Natural killer cell treated with Interleukin-12 subunit alpha and Interleukin-12 subunit beta and Interleukin-15 and Interleukin-18, amount 100 ng/mL, for 72 hours (primary cell): ENCODE measurements at regions not wholly inside any gene's neighbourhood (a gene's known extent, or its start where the extent isn't known, plus 50 kb on each side); places are given as distances from the start of the nearest gene placed in this dataset.
"Not testable (repeated sequence)": the region's sequence is repeated elsewhere in the genome, so short reads cannot be mapped to it uniquely, and the experiment has no call there.

Experiments
- ATAC-seq, 2 donors: fragments of 150-1000 bp; cut with Tn5 transposase in 1 of 2; sonication (Bioruptor Pico), chemical (Tn5 transposase) in 1 of 2; 2 replicates each; pipeline ENCODE4 v1.10.0; 2021
- DNase-seq: peaks from one replicate; pipeline ENCODE4 v3.0.0; 2022; ENCODE audit warnings: low spot score
- H3K27ac Mint-ChIP-seq, 2 donors: 1 replicate in 1 of 2; 2 replicates in 1 of 2; pipeline ENCODE4 v1.8.0; 2022; ENCODE audit warnings: mixed read lengths in 2 of 2, mild to moderate bottlenecking in 1 of 2, moderate library complexity in 1 of 2
- H3K27me3 Mint-ChIP-seq, 2 donors: 1 replicate in 1 of 2; 2 replicates in 1 of 2; pipeline ENCODE4 v1.8.0; 2022; ENCODE audit warnings: mixed read lengths in 2 of 2
- H3K36me3 Mint-ChIP-seq: one replicate; pipeline ENCODE4 v1.8.0; 2022; ENCODE audit warnings: mixed read lengths
- H3K4me1 Mint-ChIP-seq, 2 donors: 1 replicate in 1 of 2; 2 replicates in 1 of 2; pipeline ENCODE4 v1.8.0; 2022; ENCODE audit warnings: low read depth in 2 of 2, mixed read lengths in 2 of 2, mild to moderate bottlenecking in 1 of 2
- H3K4me3 Mint-ChIP-seq: one replicate; pipeline ENCODE4 v1.8.0; 2022; ENCODE audit warnings: mixed read lengths
- H3K9me3 Mint-ChIP-seq: 2 replicates; pipeline ENCODE4 v1.8.0; 2022; ENCODE audit warnings: mixed read lengths

- Mint-ChIP-seq H3K27ac (no peak overlapping the region), H3K4me3 (no peak overlapping the region), H3K4me1 (no peaks in the 10 kb centered on the region), H3K36me3 (no peaks in the 10 kb centered on the region), H3K27me3 (peaks cover 0 to 5% of the 10 kb centered on the region in 2 donors), H3K9me3 (no peaks in the 10 kb centered on the region)
- DNase-seq, result no peak
- ATAC-seq, result no peak
Observed at GRCh38 chrX:55142206-55142918, 53.5 kb downstream of the PAGE2 start.

GRCh38 chrX:55142919-55143310 lies 54.1 kb downstream of the PAGE2 start:
- Mint-ChIP-seq H3K4me3 (no peak overlapping the region), H3K9me3 (no peaks in the 10 kb centered on the region), H3K36me3 (no peaks in the 10 kb centered on the region), H3K27ac (no peak overlapping the region), H3K27me3 (peaks cover 0 to 5% of the 10 kb centered on the region in 2 donors), H3K4me1 (no peaks in the 10 kb centered on the region)
- no peak for ATAC-seq
- DNase-seq, result no peak

- DNase-seq (no peak), ATAC-seq (no peak)
- Mint-ChIP-seq H3K36me3 (no peaks in the 10 kb centered on the region), H3K9me3 (no peaks in the 10 kb centered on the region), H3K27ac (no peak overlapping the region), H3K4me3 (no peak overlapping the region), H3K27me3 (peaks cover 0 to 5% of the 10 kb centered on the region in 2 donors), H3K4me1 (no peaks in the 10 kb centered on the region)
Observed at GRCh38 chrX:55143621-55144020, 54.8 kb downstream of the PAGE2 start.

GRCh38 chrX:55144697-55145096 lies 55.9 kb downstream of the PAGE2 start:
- ATAC-seq (no peak), DNase-seq (no peak)
- no peaks in the 10 kb centered on the region for H3K4me1 Mint-ChIP-seq
- H3K9me3 Mint-ChIP-seq, result no peaks in the 10 kb centered on the region
- peaks cover 0 to 4% of the 10 kb centered on the region in 2 donors for H3K27me3 Mint-ChIP-seq
- no peak overlapping the region for H3K4me3 Mint-ChIP-seq
- no peak overlapping the region for H3K27ac Mint-ChIP-seq
- no peaks in the 10 kb centered on the region for H3K36me3 Mint-ChIP-seq

GRCh38 chrX:55149242-55149641 lies 60.4 kb downstream of the PAGE2 start:
- ATAC-seq, result no peak
- peaks cover 0 to 4% of the 10 kb centered on the region in 2 donors for H3K27me3 Mint-ChIP-seq
- no peak for DNase-seq
- no peaks in the 10 kb centered on the region for H3K36me3 Mint-ChIP-seq
- H3K4me1 Mint-ChIP-seq, result no peaks in the 10 kb centered on the region
- no peak overlapping the region for H3K4me3 Mint-ChIP-seq
- no peak overlapping the region for H3K27ac Mint-ChIP-seq
- H3K9me3 Mint-ChIP-seq, result no peaks in the 10 kb centered on the region

GRCh38 chrX:55151199-55151598 lies 62.4 kb downstream of the PAGE2 start:
- Mint-ChIP-seq H3K9me3 (no peaks in the 10 kb centered on the region), H3K36me3 (peaks cover 10% of the 10 kb centered on the region), H3K27me3 (peaks cover 0 to 2% of the 10 kb centered on the region in 2 donors), H3K4me1 (peaks cover 9 to 14% of the 10 kb centered on the region in 2 donors), H3K4me3 (no peak overlapping the region), H3K27ac (no peak overlapping the region)
- DNase-seq (no peak), ATAC-seq (no peak)

- H3K27me3 Mint-ChIP-seq, result peaks cover 0 to 11% of the 10 kb centered on the region in 2 donors
- H3K4me3 Mint-ChIP-seq, result peak overlapping the region; percentile 65
- H3K27ac Mint-ChIP-seq, result peak overlapping the region; percentile 90 to 94
- H3K36me3 Mint-ChIP-seq, result peaks cover 10% of the 10 kb centered on the region
- DNase-seq (no peak), ATAC-seq (no peak)
- peaks cover 18 to 38% of the 10 kb centered on the region in 2 donors for H3K4me1 Mint-ChIP-seq
- H3K9me3 Mint-ChIP-seq, result no peaks in the 10 kb centered on the region
Observed at GRCh38 chrX:55159551-55159950, 60.6 kb upstream of the PAGE5 start.

- peaks cover 9 to 25% of the 10 kb centered on the region in 2 donors for H3K4me1 Mint-ChIP-seq
- no peaks in the 10 kb centered on the region for H3K36me3 Mint-ChIP-seq
- peak overlapping the region; percentile 90 to 94 for H3K27ac Mint-ChIP-seq
- DNase-seq (peak; percentile 92), ATAC-seq (peak; percentile 97)
- H3K27me3 Mint-ChIP-seq, result peaks cover 0 to 17% of the 10 kb centered on the region in 2 donors
- peak overlapping the region; percentile 97 for H3K4me3 Mint-ChIP-seq
- no peaks in the 10 kb centered on the region for H3K9me3 Mint-ChIP-seq
Observed at GRCh38 chrX:55160685-55161552, 59.2 kb upstream of the PAGE5 start.

- H3K27me3 Mint-ChIP-seq, result peaks cover 0 to 22% of the 10 kb centered on the region in 2 donors
- H3K27ac Mint-ChIP-seq, result peak overlapping the region; percentile 90 to 94
- peaks cover 9 to 21% of the 10 kb centered on the region in 2 donors for H3K4me1 Mint-ChIP-seq
- H3K9me3 Mint-ChIP-seq, result no peaks in the 10 kb centered on the region
- DNase-seq (no peak), ATAC-seq (no peak)
- H3K36me3 Mint-ChIP-seq, result no peaks in the 10 kb centered on the region
- peak overlapping the region; percentile 97 for H3K4me3 Mint-ChIP-seq
Observed at GRCh38 chrX:55161581-55161980, 58.6 kb upstream of the PAGE5 start.

- no peak for ATAC-seq
- Mint-ChIP-seq H3K36me3 (no peaks in the 10 kb centered on the region), H3K27ac (no peak overlapping the region), H3K27me3 (peaks cover 0 to 24% of the 10 kb centered on the region in 2 donors), H3K9me3 (no peaks in the 10 kb centered on the region), H3K4me1 (peaks cover 9 to 18% of the 10 kb centered on the region in 2 donors), H3K4me3 (no peak overlapping the region)
- DNase-seq, result no peak
Observed at GRCh38 chrX:55163171-55163570, 57.0 kb upstream of the PAGE5 start.

- H3K9me3 Mint-ChIP-seq, H3K27ac Mint-ChIP-seq, H3K4me3 Mint-ChIP-seq, H3K4me1 Mint-ChIP-seq, ATAC-seq, DNase-seq, H3K36me3 Mint-ChIP-seq: not testable (repeated sequence)
- H3K27me3 Mint-ChIP-seq, result peaks cover 0 to 27% of the 10 kb centered on the region in 2 donors
Observed at GRCh38 chrX:55165026-55165425, 55.1 kb upstream of the PAGE5 start.

- DNase-seq (no peak), ATAC-seq (no peak)
- Mint-ChIP-seq H3K4me3 (no peak overlapping the region), H3K4me1 (no peaks in the 10 kb centered on the region), H3K36me3 (no peaks in the 10 kb centered on the region), H3K27me3 (peaks cover 0 to 23% of the 10 kb centered on the region in 2 donors), H3K9me3 (no peaks in the 10 kb centered on the region), H3K27ac (no peak overlapping the region)
Observed at GRCh38 chrX:55167124-55167803, 52.9 kb upstream of the PAGE5 start.

- ATAC-seq (no peak), DNase-seq (no peak)
- Mint-ChIP-seq H3K27ac (no peak overlapping the region), H3K4me3 (no peak overlapping the region), H3K36me3 (no peaks in the 10 kb centered on the region), H3K9me3 (no peaks in the 10 kb centered on the region), H3K27me3 (peaks cover 0 to 20% of the 10 kb centered on the region in 2 donors), H3K4me1 (no peaks in the 10 kb centered on the region)
Observed at GRCh38 chrX:55167901-55168300, 52.2 kb upstream of the PAGE5 start.

- ATAC-seq, result no peak
- no peak for DNase-seq
- Mint-ChIP-seq H3K27ac (no peak overlapping the region), H3K36me3 (no peaks in the 10 kb centered on the region), H3K4me1 (no peaks in the 10 kb centered on the region), H3K27me3 (peaks cover 0 to 22% of the 10 kb centered on the region in 2 donors), H3K9me3 (no peaks in the 10 kb centered on the region), H3K4me3 (no peak overlapping the region)
Observed at GRCh38 chrX:55169782-55170181, 50.4 kb upstream of the PAGE5 start.
